GM23338 (cell line): ENCODE measurements at regions not wholly inside any gene's neighbourhood (a gene's known extent, or its start where the extent isn't known, plus 50 kb on each side); places are given as distances from the start of the nearest gene placed in this dataset.

Source experiments
- ATAC-seq: fragments of 200-7000 bp; cut with Tn5 transposase; 3 replicates; pipeline ENCODE4 v1.9.1; 2020
- DNase-seq: peaks from one replicate; pipeline ENCODE4 v3.0.0-alpha.2; 2015; ENCODE audit warnings: low spot score
- H2AFZ ChIP-seq: fragments of 200-600 bp; sonication (generic); 2 replicates; pipeline ENCODE4 v1.8.0; 2016; ENCODE audit warnings: antibody characterized with exemption, mild to moderate bottlenecking, moderate library complexity
- H3F3A ChIP-seq: fragments of 200-600 bp; sonication (generic); replicated peaks from 2 replicates; pipeline ENCODE4 v1.8.0; 2017; ENCODE audit warnings: antibody characterized with exemption, mixed run types, low read depth
- H3K27ac ChIP-seq: fragments of 200-600 bp; sonication (generic); 2 replicates; pipeline ENCODE4 v1.6.1; 2016; ENCODE audit warnings: low read depth
- H3K27me3 ChIP-seq: fragments of 200-600 bp; sonication (generic); 2 replicates; pipeline ENCODE4 v1.8.0; 2016; ENCODE audit warnings: mild to moderate bottlenecking, mixed run types, moderate library complexity; ENCODE audit not compliant: insufficient read depth
- H3K36me3 ChIP-seq: fragments of 200-600 bp; sonication (generic); 2 replicates; pipeline ENCODE4 v1.8.0; 2016; ENCODE audit warnings: mild to moderate bottlenecking; ENCODE audit not compliant: insufficient read depth
- H3K4me1 ChIP-seq: fragments of 200-600 bp; sonication (generic); 2 replicates; pipeline ENCODE4 v1.8.0; 2016; ENCODE audit warnings: mild to moderate bottlenecking, moderate library complexity; ENCODE audit not compliant: insufficient read depth
- H3K4me2 ChIP-seq: fragments of 200-600 bp; sonication (generic); 2 replicates; pipeline ENCODE4 v1.7.1; 2017; ENCODE audit warnings: mixed run types
- H3K4me3 ChIP-seq: fragments of 200-600 bp; sonication (generic); 2 replicates; pipeline ENCODE4 v1.6.1; 2016; ENCODE audit warnings: mixed run types
- H3K79me2 ChIP-seq: fragments of 200-600 bp; sonication (generic); replicated peaks from 2 replicates; pipeline ENCODE4 v1.8.0; 2017; ENCODE audit warnings: mild to moderate bottlenecking; ENCODE audit not compliant: insufficient read depth
- H3K9me2 ChIP-seq: fragments of 200-600 bp; sonication (generic); 2 replicates; pipeline ENCODE4 v1.8.0; 2017; ENCODE audit not compliant: insufficient read depth
- H4K20me1 ChIP-seq: fragments of 200-600 bp; sonication (generic); replicated peaks from 2 replicates; pipeline ENCODE4 v1.8.0; 2017; ENCODE audit warnings: mild to moderate bottlenecking; ENCODE audit not compliant: insufficient read depth
- H3K27ac Mint-ChIP-seq: 2 replicates; pipeline ENCODE4 v1.8.0; 2020; ENCODE audit warnings: inconsistent platforms, mild to moderate bottlenecking, moderate library complexity, mixed read lengths
- H3K27me3 Mint-ChIP-seq: 3 replicates; pipeline ENCODE4 v1.8.0; 2022; ENCODE audit warnings: low read depth, mild to moderate bottlenecking, moderate library complexity, mixed read lengths, inconsistent platforms; ENCODE audit not compliant: insufficient read depth, poor library complexity
- H3K36me3 Mint-ChIP-seq: 3 replicates; pipeline ENCODE4 v1.8.0; 2021; ENCODE audit warnings: low read depth, mild to moderate bottlenecking, inconsistent platforms, moderate library complexity, mixed read lengths
- H3K4me1 Mint-ChIP-seq: 3 replicates; pipeline ENCODE4 v1.8.0; 2020; ENCODE audit warnings: mild to moderate bottlenecking, inconsistent platforms, mixed read lengths
- H3K4me3 Mint-ChIP-seq: 3 replicates; pipeline ENCODE4 v1.8.0; 2021; ENCODE audit warnings: moderate library complexity, mild to moderate bottlenecking, inconsistent platforms, mixed read lengths
- H3K9me3 Mint-ChIP-seq: 3 replicates; pipeline ENCODE4 v1.8.0; 2020; ENCODE audit warnings: moderate library complexity, mild to moderate bottlenecking, inconsistent platforms, mixed read lengths
- CREB1 ChIP-seq: fragments of 250-450 bp; sonication (Bioruptor Pico); IDR thresholded peaks from 2 replicates; pipeline ENCODE4 v1.5.0; 2020; ENCODE audit warnings: low read depth, mild to moderate bottlenecking, moderate library complexity
- EZH2 ChIP-seq: fragments of 200-600 bp; sonication (generic); IDR thresholded peaks from one replicate; pipeline ENCODE4 v1.8.0; 2017; ENCODE audit warnings: antibody characterized with exemption, mild to moderate bottlenecking, low read depth; ENCODE audit not compliant: unreplicated experiment
- EZH2phosphoT487 ChIP-seq: fragments of 200-600 bp; sonication (generic); IDR thresholded peaks from one replicate; pipeline ENCODE4 v1.8.1; 2018; ENCODE audit warnings: antibody characterized with exemption; ENCODE audit not compliant: unreplicated experiment
- JUNB ChIP-seq: IDR thresholded peaks from one replicate; pipeline ENCODE4 v1.6.1; 2016; ENCODE audit warnings: antibody characterized with exemption; ENCODE audit not compliant: unreplicated experiment
- STAT1 ChIP-seq: IDR thresholded peaks from one replicate; pipeline ENCODE4 v1.6.1; 2016; ENCODE audit warnings: antibody characterized with exemption; ENCODE audit not compliant: unreplicated experiment
- ZNF114 ChIP-seq: fragments of 250-450 bp; sonication (Bioruptor Pico); IDR thresholded peaks from 2 replicates; pipeline ENCODE4 v1.5.0; 2020; ENCODE audit warnings: mild to moderate bottlenecking, moderate library complexity
- ZNF331 ChIP-seq: fragments of 250-450 bp; sonication (Bioruptor Pico); IDR thresholded peaks from 2 replicates; pipeline ENCODE4 v1.5.0; 2020; ENCODE audit warnings: low read depth, mild to moderate bottlenecking, moderate library complexity

DNA sequence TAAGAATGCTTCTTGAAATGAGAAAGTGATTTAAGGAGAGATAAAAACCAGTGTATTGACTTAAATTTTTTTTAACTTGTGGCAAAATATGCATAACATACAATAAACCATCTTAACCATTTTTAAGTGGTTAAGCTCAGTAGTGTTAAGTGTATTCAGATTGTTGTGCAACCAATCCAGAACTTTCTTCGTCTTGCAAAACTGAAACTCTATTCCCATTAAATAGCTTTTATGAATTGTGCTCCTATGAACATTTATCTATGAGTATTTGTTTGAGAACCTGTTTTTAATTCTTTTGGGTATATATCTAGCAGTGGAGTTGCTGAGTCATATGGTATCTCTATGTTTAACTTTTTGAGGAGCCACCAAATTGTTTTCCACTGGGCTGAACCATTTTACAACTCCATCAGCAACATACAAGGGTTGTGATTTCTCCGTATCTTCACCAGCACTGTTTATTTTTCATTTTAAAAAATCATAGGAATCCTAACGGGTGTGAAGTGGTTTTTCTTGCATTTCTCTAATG, 76.6 kb upstream of the ACTBL2 start:
- ATAC-seq = no peak
- Histone ChIP-seq H3K36me3 (no peaks in the 10 kb centered on the region), H3K4me1 (no peaks in the 10 kb centered on the region), H3K4me3 (no peak overlapping the region), H3K4me2 (no peak overlapping the region), H3F3A (no peaks in the 10 kb centered on the region), H2AFZ (no peak overlapping the region), H3K27ac (no peak overlapping the region), H4K20me1 (no peaks in the 10 kb centered on the region), H3K27me3 (no peaks in the 10 kb centered on the region), H3K9me2 (peaks cover 11% of the 10 kb centered on the region; the same call in 1 of the 2 replicates), H3K79me2 (no peaks in the 10 kb centered on the region)
- DNase-seq = no peak
- TF ChIP-seq EZH2 = no peak
- no peak for TF ChIP-seq CREB1
- TF ChIP-seq JUNB = no peak
- TF ChIP-seq ZNF114 = no peak
- Mint-ChIP-seq H3K27me3 (no peaks in the 10 kb centered on the region), H3K9me3 (no peaks in the 10 kb centered on the region), H3K36me3 (no peaks in the 10 kb centered on the region), H3K4me1 (no peaks in the 10 kb centered on the region), H3K4me3 (no peak overlapping the region), H3K27ac (no peak overlapping the region)

DNA sequence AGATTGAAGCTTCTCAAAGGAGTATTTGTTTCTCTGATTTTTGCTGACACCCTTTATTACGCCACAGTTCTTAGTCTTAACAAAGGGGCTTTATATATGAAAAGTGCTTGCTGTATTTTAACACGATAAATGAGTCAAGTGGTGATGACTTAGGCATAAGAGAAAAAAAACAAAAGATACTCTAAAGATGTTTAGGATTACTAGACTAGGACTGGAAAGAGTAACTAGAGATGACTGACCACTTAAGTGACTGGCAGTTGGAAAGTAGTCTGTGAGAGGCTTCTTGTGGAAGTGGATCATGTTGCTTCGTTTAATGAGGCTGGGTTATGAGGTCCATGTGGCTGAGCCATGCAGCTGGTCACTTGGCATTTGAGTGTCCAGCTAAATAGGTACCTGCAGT, 69.4 kb upstream of the ACTBL2 start:
- H3K9me3 Mint-ChIP-seq = peaks cover 3% of the 10 kb centered on the region; the same call in 1 of the 3 replicates
- Histone ChIP-seq H3K79me2 (no peaks in the 10 kb centered on the region), H3K9me2 (0 out of 2 replicates have a peak, but pooled peaks cover 4% of the 10 kb centered on the region), H2AFZ (no peak overlapping the region), H3K4me1 (no peaks in the 10 kb centered on the region), H3K4me3 (no peak overlapping the region), H3K4me2 (no peak overlapping the region), H4K20me1 (no peaks in the 10 kb centered on the region), H3K36me3 (no peaks in the 10 kb centered on the region), H3K27me3 (no peaks in the 10 kb centered on the region), H3K27ac (no peak overlapping the region), H3F3A (no peaks in the 10 kb centered on the region)
- no peak for TF ChIP-seq EZH2phosphoT487
- TF ChIP-seq CREB1 = no peak
- TF ChIP-seq EZH2 = no peak
- TF ChIP-seq ZNF331 (CRISPR knock-in tag) = no peak
- TF ChIP-seq STAT1 = no peak
- peak overlapping the region; percentile 36; the same call in 1 of the 2 replicates for H3K27ac Mint-ChIP-seq
- ATAC-seq (no peak), DNase-seq (no peak)
- H3K27me3 Mint-ChIP-seq = no peaks in the 10 kb centered on the region
- H3K36me3 Mint-ChIP-seq = no peaks in the 10 kb centered on the region
- H3K4me1 Mint-ChIP-seq = peaks cover 4% of the 10 kb centered on the region
- H3K4me3 Mint-ChIP-seq = no peak overlapping the region

DNA sequence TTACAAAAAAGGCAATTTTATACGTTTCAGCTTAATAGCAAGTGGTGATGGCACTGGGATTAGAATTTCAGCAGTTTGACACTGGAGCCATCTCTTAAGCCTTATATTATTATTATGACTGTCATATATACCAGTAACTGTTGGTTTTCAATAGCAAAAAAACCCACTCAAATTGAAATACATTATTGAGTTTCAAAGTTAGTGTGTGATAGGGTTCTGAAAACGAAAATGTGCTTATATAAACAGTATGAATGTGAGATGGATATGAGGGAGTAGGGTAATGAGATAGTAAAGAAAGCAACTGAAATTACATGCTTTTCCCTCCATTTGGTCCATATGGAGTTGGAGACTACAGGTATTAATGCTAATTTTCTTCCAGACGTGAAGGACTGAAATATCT, 68.6 kb upstream of the ACTBL2 start:
- Histone ChIP-seq H4K20me1 (no peaks in the 10 kb centered on the region), H3K27me3 (no peaks in the 10 kb centered on the region), H3K27ac (no peak overlapping the region), H3K9me2 (0 out of 2 replicates have a peak, but pooled peaks cover 4% of the 10 kb centered on the region), H3K4me2 (no peak overlapping the region), H3F3A (no peaks in the 10 kb centered on the region), H3K36me3 (no peaks in the 10 kb centered on the region), H3K79me2 (no peaks in the 10 kb centered on the region), H2AFZ (no peak overlapping the region), H3K4me1 (no peaks in the 10 kb centered on the region), H3K4me3 (no peak overlapping the region)
- Mint-ChIP-seq H3K4me3 (no peak overlapping the region), H3K9me3 (peaks cover 3% of the 10 kb centered on the region; the same call in 1 of the 3 replicates), H3K36me3 (no peaks in the 10 kb centered on the region), H3K4me1 (peaks cover 4% of the 10 kb centered on the region), H3K27me3 (no peaks in the 10 kb centered on the region), H3K27ac (no peak overlapping the region)
- no peak for TF ChIP-seq STAT1
- TF ChIP-seq ZNF331 (CRISPR knock-in tag) = no peak
- DNase-seq (no peak), ATAC-seq (no peak)
